Keratinocyte (primary cell): ENCODE measurements at regions not wholly inside any gene's neighbourhood (a gene's known extent, or its start where the extent isn't known, plus 50 kb on each side); places are given as distances from the start of the nearest gene placed in this dataset.
"Not testable (repeated sequence)": the region's sequence is repeated elsewhere in the genome, so short reads cannot be mapped to it uniquely, and the experiment has no call there.

Experiments used
- CTCF ChIP-seq, 3 experiments: IDR thresholded peaks in 1 of 3; conservative IDR thresholded peaks in 1 of 3; optimal IDR thresholded peaks in 1 of 3; 2 replicates in 2 of 3; 3 replicates in 1 of 3; pipeline versions ENCODE3 to v1.5.1; 2011; ENCODE audit warnings: low read length in 3 of 3, mild to moderate bottlenecking in 3 of 3, moderate library complexity in 2 of 3, control low read depth in 1 of 3, inconsistent platforms in 1 of 3; ENCODE audit not compliant: insufficient read depth in 2 of 3; ENCODE audit errors: extremely low read depth in 1 of 3
- EZH2 ChIP-seq: IDR thresholded peaks from one replicate; pipeline ENCODE4 v1.6.1; 2012; ENCODE audit warnings: inconsistent platforms, mild to moderate bottlenecking, low read length, moderate library complexity

GRCh38 chr7:72266-73057 lies 119.9 kb upstream of the FAM20C start:
- not testable (repeated sequence) for TF ChIP-seq CTCF (optimal IDR thresholded peaks at IDR 0.05 in 1 of 3, IDR thresholded peaks at IDR 0.05 in 1 of 3, conservative IDR thresholded peaks at IDR 0.05 in 1 of 3; ENCODE audit: extremely low read depth in 1 of 3, insufficient read depth in 2 of 3, low read length in 3 of 3); EZH2
